Cortex of kidney (tissue), 1 donor: ENCODE measurements at regions not wholly inside any gene's neighbourhood (a gene's known extent, or its start where the extent isn't known, plus 50 kb on each side); places are given as distances from the start of the nearest gene placed in this dataset.
"Not testable (repeated sequence)": the region's sequence is repeated elsewhere in the genome, so short reads cannot be mapped to it uniquely, and the experiment has no call there.

ENCODE experiments used
- DNase-seq: peaks from one replicate; lab custom pipeline; 2025; lab: John Stamatoyannopoulos, UW

DNA sequence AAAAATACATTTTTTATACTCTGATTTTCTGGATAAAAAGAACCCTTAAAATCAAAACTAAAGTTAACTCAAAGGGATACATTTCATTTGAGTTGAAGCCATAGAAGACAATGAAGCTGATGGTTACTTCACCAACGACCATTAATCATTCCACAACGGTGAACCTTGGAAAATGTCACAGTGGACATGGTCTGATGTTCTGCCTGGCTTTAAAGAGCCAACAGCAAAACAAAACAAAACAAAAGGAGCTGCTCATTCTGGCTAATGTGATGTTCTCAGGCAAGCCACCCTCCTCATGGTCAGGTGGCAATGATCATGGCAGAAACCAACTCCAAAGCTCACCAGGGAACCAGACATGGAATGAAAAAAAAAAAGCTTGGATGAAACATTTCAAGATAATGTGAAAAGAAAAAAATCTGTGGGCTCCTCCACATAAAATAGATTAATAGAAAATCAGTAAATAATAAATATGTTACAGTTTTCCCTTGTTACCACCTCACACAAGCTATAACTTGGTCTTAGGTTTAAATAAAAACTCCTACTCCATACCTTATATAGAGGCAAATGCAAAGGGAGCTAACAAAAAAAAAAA, 90.1 kb upstream of the SERTAD2 start:
- DNase-seq: no peak

DNA sequence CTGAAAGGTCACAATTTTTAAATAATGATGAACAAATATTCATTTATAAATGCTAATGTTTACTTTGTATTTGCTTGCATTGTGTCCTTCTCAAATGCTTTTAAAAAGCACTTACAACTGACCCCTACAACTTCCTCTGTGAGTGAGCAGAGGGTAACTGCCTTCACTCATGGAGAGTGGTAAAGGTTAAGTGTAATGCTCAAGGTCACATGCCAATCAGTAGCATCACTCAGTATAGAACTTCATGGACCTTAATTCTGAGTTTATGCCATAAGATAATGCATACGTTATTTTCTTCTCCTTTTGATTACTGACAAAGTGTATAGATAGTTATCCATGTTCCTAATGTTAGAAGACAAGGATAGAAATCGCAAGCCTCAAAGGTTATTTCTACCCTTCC, 91.8 kb upstream of the SERTAD2 start:
- DNase-seq: no peak

- not testable (repeated sequence) for DNase-seq
Measured at GRCh38 chr2:64747690-64748091, 94.0 kb upstream of the SERTAD2 start.

- DNase-seq: no peak
Measured at GRCh38 chr2:64748147-64748546, 94.4 kb upstream of the SERTAD2 start.

GRCh38 chr2:64748561-64748960, 94.8 kb upstream of the SERTAD2 start:
- DNase-seq: no peak

DNA sequence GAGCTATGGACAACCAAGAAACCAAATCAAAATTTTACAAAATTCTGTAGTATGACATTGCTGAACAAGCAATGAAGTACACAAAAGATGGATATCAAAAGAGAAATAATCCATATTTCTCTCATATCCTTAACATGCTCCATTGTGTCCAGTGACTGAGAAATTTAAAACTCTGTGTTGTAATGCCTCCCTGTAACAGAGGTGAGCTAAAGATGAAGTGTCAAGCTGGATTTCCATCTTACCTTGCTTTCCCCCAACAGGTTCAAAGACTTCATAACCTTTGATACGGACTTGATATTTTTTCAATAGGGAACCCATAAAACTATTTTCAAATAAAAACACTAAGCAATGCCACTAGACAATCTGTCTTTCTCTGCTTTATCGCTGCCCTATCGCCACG, 95.7 kb upstream of the SERTAD2 start:
- no peak for DNase-seq

GRCh38 chr2:64750001-64750816, 96.5 kb upstream of the SERTAD2 start:
- no peak for DNase-seq

GRCh38 chr2:64750817-64751285, 97.1 kb upstream of the SERTAD2 start:
- DNase-seq: peak; percentile 100

DNA sequence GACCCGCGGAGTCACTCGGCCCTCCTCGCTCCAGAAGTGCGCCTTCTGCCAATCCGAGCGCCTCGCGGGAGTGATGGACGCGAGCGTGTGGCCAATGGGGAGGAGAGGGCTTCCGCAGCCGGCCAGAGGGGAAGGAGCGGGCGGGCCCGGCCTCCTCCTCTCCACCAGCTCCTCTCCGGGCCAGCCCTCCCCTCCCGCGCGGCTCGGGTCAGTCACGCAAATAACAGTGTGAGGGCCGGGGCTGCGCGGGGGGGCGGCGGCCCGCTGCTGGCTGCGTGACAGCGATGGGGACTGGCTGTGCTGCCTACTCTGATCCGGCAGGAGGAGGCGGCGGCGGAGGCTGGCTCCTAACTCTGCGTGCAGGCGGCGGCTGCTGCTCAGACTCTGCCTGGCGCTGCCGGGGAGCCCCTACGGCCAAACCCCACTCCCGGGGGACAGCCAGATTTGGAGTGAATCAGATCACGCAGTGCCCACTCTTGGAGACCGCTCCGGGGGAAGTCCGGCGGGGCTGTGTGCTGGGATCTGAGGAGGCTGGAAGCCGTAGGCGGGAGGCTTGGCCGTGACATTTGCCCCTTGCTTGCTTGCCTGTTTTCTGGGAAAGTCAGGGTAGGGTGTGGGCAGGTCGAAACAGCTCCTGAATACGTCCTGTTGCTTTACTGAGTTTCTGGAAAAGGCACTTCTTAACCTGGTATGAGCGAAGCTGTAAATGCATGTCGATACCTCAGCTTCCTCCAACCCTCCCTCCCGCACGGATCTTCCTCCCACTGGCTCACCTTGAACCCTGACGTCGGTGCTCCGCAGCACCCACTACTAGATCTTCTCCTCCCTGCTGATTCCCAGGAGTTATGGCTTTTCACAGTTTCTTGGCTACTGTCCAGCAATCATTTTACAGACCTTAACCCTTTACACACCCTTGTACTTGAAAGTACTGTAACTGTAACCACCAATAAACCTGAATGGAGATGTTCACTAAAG, 97.9 kb upstream of the SERTAD2 start:
- DNase-seq: peak; percentile 100

GRCh38 chr2:64753399-64753798, 99.7 kb upstream of the SERTAD2 start:
- DNase-seq: no peak

DNA sequence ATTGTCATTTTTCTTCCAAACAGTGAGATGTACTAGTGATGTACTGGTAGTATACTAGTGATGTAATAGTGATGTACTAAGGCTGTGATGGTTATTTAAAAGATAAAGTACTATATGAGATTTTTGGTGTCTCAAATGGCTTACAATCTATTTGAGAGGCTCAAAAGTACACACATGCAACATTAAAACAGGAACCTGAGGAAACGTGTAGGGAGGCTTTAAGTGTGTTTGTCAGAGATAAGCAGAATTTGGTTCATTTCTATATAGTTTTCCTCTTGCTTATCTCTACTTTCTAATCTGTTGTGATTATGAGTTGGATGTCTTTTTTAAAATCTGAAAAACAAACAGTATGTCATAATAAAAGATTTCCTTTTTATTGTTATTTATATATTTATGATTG, 100.9 kb upstream of the SERTAD2 start:
- DNase-seq: no peak

DNA sequence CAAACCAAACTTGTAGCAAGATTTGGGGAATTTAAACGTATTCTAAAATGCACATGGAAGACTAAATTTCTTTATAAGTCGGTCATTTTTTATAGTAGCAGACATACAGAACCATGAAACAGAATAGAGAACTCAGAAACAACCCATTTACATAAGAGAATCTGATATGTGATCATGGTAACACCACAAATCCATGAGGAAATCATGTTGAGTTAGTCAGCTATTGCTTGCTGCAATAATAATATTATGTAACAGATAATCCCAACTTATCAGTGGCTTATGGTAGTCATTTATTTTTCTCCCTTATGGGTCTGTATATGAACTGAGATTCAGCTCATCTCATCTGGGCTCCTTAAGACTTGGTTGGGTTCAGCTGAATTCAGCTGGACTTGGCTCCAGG, 103.4 kb upstream of the SERTAD2 start:
- DNase-seq: no peak

GRCh38 chr2:64760128-64760527, 106.4 kb upstream of the SERTAD2 start:
- DNase-seq: no peak

GRCh38 chr2:64762301-64762997, 108.7 kb upstream of the SERTAD2 start:
- no peak for DNase-seq

DNA sequence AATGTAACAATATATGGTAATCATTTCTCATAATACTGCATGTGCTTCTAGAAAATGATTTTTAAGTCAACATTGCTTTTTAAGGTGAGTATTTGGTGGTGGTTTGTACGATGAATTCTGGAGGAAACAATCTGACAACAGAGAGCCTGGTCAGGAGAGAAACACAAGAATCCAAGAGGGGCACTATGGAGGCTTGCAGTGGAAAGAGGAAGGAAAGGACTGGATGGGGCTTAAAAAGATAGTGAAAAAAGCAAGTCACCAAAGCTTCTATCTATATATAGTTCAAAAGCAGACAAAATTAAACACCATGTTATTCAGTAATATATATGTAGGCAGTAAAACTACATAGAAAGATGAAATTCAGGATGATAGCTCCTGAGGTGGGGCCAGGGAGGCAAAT, 109.4 kb upstream of the SERTAD2 start:
- no peak for DNase-seq

DNA sequence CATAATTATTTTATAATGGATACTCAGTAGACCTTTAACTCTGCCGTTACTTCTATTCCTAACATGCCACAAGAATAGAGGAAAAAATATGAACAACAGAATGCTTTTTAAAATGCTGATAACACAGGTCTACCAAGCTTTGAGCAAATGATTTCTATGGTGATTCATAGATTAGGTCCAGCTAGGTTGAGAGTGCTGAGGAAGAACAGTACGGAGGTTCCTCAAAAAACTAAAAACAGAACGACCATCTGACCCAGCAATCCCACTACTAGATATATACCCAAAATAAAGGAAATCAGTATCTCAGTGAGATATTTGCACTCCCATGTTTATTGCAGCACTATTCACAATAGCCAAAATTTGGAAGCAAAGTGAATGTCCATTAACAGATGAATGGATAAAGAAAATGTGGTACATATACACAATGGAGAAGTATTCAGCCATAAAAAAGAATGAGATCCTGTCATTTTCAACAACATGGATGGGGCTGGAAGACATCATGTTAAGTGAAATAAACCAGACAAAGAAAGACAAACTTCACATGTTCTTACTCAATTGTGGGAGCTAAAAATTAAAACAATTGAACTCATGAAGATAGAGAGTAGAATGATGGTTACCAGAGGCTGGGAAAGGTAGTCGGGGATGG, 111.6 kb upstream of the SERTAD2 start:
- DNase-seq: no peak

- DNase-seq: no peak
Measured at GRCh38 chr2:64766841-64767669, 113.3 kb upstream of the SERTAD2 start.

- no peak for DNase-seq
Measured at GRCh38 chr2:64767670-64768468, 114.2 kb upstream of the SERTAD2 start.

- no peak for DNase-seq
Measured at GRCh38 chr2:64768491-64769005, 114.8 kb upstream of the SERTAD2 start.
